Sigmoid colon (tissue), 4 donors: ENCODE measurements at regions not wholly inside any gene's neighbourhood (a gene's known extent, or its start where the extent isn't known, plus 50 kb on each side); places are given as distances from the start of the nearest gene placed in this dataset.

ENCODE experiments used
- CTCF ChIP-seq, 4 experiments: fragments of 450-650 bp in 3 of 4; fragments of 200-600 bp in 1 of 4; IDR thresholded peaks; one replicate each; pipeline ENCODE4 v1.5.1; 2016 to 2019; ENCODE audit warnings: antibody characterized with exemption in 4 of 4, mild to moderate bottlenecking in 3 of 4, moderate library complexity in 2 of 4
- EP300 ChIP-seq, 4 donors: sonication (generic); formaldehyde crosslinking; IDR thresholded peaks; one replicate each; pipeline ENCODE4 v1.6.1; 2017; ENCODE audit warnings: antibody characterized with exemption in 4 of 4
- POLR2A ChIP-seq, 2 donors: fragments of 450-650 bp; IDR thresholded peaks; one replicate each; pipeline ENCODE4 v1.6.1; 2016; ENCODE audit warnings: antibody characterized with exemption in 2 of 2, mild to moderate bottlenecking in 2 of 2, moderate library complexity in 2 of 2

- TF ChIP-seq CTCF (IDR thresholded peaks at IDR 0.05), result no peak
- TF ChIP-seq POLR2A (IDR thresholded peaks at IDR 0.05), result no peak
- no peak for TF ChIP-seq EP300 (IDR thresholded peaks at IDR 0.05)
These were observed 1190.3 kb upstream of the RAG2 start for GRCh38 chr11:37788141-37788877.
